BE2C (cell line): ENCODE measurements at regions not wholly inside any gene's neighbourhood (a gene's known extent, or its start where the extent isn't known, plus 50 kb on each side); places are given as distances from the start of the nearest gene placed in this dataset.

Source experiments
- DNase-seq: peaks from one replicate; pipeline ENCODE4 v3.0.0-alpha.2; 2020
- H3K27me3 ChIP-seq: fragments of 250-450 bp; sonication (Bioruptor Pico); 2 replicates; pipeline ENCODE4 v1.5.1; 2020; ENCODE audit warnings: mild to moderate bottlenecking
- H3K36me3 ChIP-seq: fragments of 250-450 bp; sonication (Bioruptor Pico); 2 replicates; pipeline ENCODE4 v1.5.1; 2020; ENCODE audit warnings: mild to moderate bottlenecking
- H3K4me1 ChIP-seq: fragments of 250-450 bp; sonication (Bioruptor Pico); 2 replicates; pipeline ENCODE4 v1.5.1; 2020
- H3K4me3 ChIP-seq: 2 replicates; pipeline ENCODE4 v1.5.1; 2011; ENCODE audit warnings: low read depth, low read length
- H3K9me3 ChIP-seq: fragments of 250-450 bp; sonication (Bioruptor Pico); 2 replicates; pipeline ENCODE4 v1.5.1; 2020
- CTCF ChIP-seq: IDR thresholded peaks from 2 replicates; pipeline ENCODE4 v1.5.1; 2012; ENCODE audit warnings: mild to moderate bottlenecking, low read depth, low read length

DNA sequence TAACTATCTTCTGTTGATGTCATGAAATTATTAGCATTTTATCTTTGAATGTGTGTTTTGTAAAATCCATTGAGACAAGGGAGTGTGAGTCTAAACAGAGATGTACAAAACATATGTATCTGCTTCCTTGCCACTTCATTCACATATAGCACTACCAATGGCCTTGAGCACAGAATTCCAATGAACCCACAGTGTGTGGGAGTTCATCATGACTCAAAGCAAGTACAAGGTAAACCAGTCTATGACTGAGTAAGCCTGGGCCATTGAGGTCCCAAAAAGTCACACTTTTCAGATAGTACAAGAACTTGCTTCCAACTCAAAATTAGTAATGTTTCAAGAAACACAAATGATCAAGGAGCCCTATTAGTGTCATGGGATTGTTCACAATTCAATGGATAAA is 218.6 kb downstream of the MANEA start:
- no peak for DNase-seq
- TF ChIP-seq CTCF: no peak
- no peaks in the 10 kb centered on the region for H3K9me3 ChIP-seq
- H3K27me3 ChIP-seq: no peaks in the 10 kb centered on the region
- H3K4me1 ChIP-seq: no peaks in the 10 kb centered on the region
- H3K4me3 ChIP-seq: no peak overlapping the region
- H3K36me3 ChIP-seq: no peaks in the 10 kb centered on the region

GRCh38 chr6:95797054-95797453 is 218.7 kb upstream of the FUT9 start:
- H3K27me3 ChIP-seq: no peaks in the 10 kb centered on the region
- no peak overlapping the region for H3K4me3 ChIP-seq
- H3K36me3 ChIP-seq: no peaks in the 10 kb centered on the region
- DNase-seq: no peak
- no peaks in the 10 kb centered on the region for H3K4me1 ChIP-seq
- TF ChIP-seq CTCF: no peak
- no peaks in the 10 kb centered on the region for H3K9me3 ChIP-seq

GRCh38 chr6:95802978-95803377 is 212.8 kb upstream of the FUT9 start:
- Histone ChIP-seq H3K4me3 (no peak overlapping the region), H3K9me3 (no peaks in the 10 kb centered on the region), H3K36me3 (no peaks in the 10 kb centered on the region), H3K27me3 (no peaks in the 10 kb centered on the region), H3K4me1 (no peaks in the 10 kb centered on the region)
- TF ChIP-seq CTCF: no peak
- no peak for DNase-seq

GRCh38 chr6:95803889-95804288 is 211.9 kb upstream of the FUT9 start:
- no peaks in the 10 kb centered on the region for H3K36me3 ChIP-seq

GRCh38 chr6:95804847-95805541 is 210.8 kb upstream of the FUT9 start:
- H3K27me3 ChIP-seq: no peaks in the 10 kb centered on the region
- H3K4me3 ChIP-seq: no peak overlapping the region

More at GRCh38 chr6:95803889-95804288, 211.9 kb upstream of the FUT9 start:
- Histone ChIP-seq H3K4me1 (no peaks in the 10 kb centered on the region), H3K27me3 (no peaks in the 10 kb centered on the region), H3K4me3 (no peak overlapping the region), H3K9me3 (no peaks in the 10 kb centered on the region)
- no peak for TF ChIP-seq CTCF
- DNase-seq: no peak

GRCh38 chr6:95805699-95806098 is 210.1 kb upstream of the FUT9 start:
- Histone ChIP-seq H3K4me3 (no peak overlapping the region), H3K27me3 (no peaks in the 10 kb centered on the region), H3K4me1 (no peaks in the 10 kb centered on the region), H3K36me3 (no peaks in the 10 kb centered on the region), H3K9me3 (no peaks in the 10 kb centered on the region)
- DNase-seq: no peak
- TF ChIP-seq CTCF: no peak

More at GRCh38 chr6:95804847-95805541, 210.8 kb upstream of the FUT9 start:
- TF ChIP-seq CTCF: no peak
- Histone ChIP-seq H3K4me1 (no peaks in the 10 kb centered on the region), H3K36me3 (no peaks in the 10 kb centered on the region), H3K9me3 (no peaks in the 10 kb centered on the region)
- no peak for DNase-seq
